ENCODE measurements at regions not wholly inside any gene's neighbourhood (a gene's known extent, or its start where the extent isn't known, plus 50 kb on each side); places are given as distances from the start of the nearest gene placed in this dataset.

- intact Hi-C loops (cut with DNase I): no loop called here
- TF ChIP-seq CTCF (IDR thresholded peaks at IDR 0.05) (no peak), POLR2A (IDR thresholded peaks at IDR 0.05) (no peak)
- Histone ChIP-seq H3K9me3 (replicated peaks in 1 of 3) (no peaks in the 10 kb centered on the region), H3K36me3 (replicated peaks in 1 of 2) (no peaks in the 10 kb centered on the region), H3K27me3 (no peaks in the 10 kb centered on the region), H3K4me1 (replicated peaks in 1 of 2) (no peaks in the 10 kb centered on the region), H3K27ac (no peak overlapping the region), H3K4me3 (no peak overlapping the region)
- WGBS, 4 donors: 81 to 89% (median 85%) methylated on average over 1 of the region's 1 CpG
- no peak for DNase-seq
Observed at GRCh38 chr4:83923341-83923740, 387.4 kb downstream of the GPAT3 start.

GRCh38 chr4:83922402-83922801 is 386.5 kb downstream of the GPAT3 start:
- no peak for DNase-seq
- TF ChIP-seq CTCF (IDR thresholded peaks at IDR 0.05): no peak
- no peak for TF ChIP-seq POLR2A (IDR thresholded peaks at IDR 0.05)
- no peaks in the 10 kb centered on the region for H3K9me3 ChIP-seq (replicated peaks in 1 of 3)
- H3K4me3 ChIP-seq: no peak overlapping the region
- WGBS, 4 donors: 14 to 59% (median 41%) methylated on average over 1 of the region's 1 CpG
- intact Hi-C loops (cut with DNase I): no loop called here
- no peaks in the 10 kb centered on the region for H3K36me3 ChIP-seq (replicated peaks in 1 of 2)
- no peak overlapping the region for H3K27ac ChIP-seq
- H3K4me1 ChIP-seq (replicated peaks in 1 of 2): no peaks in the 10 kb centered on the region
- H3K27me3 ChIP-seq: no peaks in the 10 kb centered on the region

GRCh38 chr4:83921124-83921523 is 385.2 kb downstream of the GPAT3 start:
- H3K4me3 ChIP-seq: no peak overlapping the region
- H3K27ac ChIP-seq: no peak overlapping the region
- no peak for DNase-seq
- no peaks in the 10 kb centered on the region for H3K9me3 ChIP-seq (replicated peaks in 1 of 3)
- intact Hi-C loops (cut with DNase I): no loop called here
- no peaks in the 10 kb centered on the region for H3K36me3 ChIP-seq (replicated peaks in 1 of 2)
- TF ChIP-seq POLR2A (IDR thresholded peaks at IDR 0.05): no peak
- no peak for TF ChIP-seq CTCF (IDR thresholded peaks at IDR 0.05)
- no peaks in the 10 kb centered on the region for H3K4me1 ChIP-seq (replicated peaks in 1 of 2)
- H3K27me3 ChIP-seq: no peaks in the 10 kb centered on the region
- 84 to 96% (median 91%) methylated on average over 8 of the region's 8 CpGs for WGBS, 4 donors

- DNase-seq: no peak
- Histone ChIP-seq H3K4me3 (no peak overlapping the region), H3K27me3 (no peaks in the 10 kb centered on the region), H3K27ac (no peak overlapping the region), H3K9me3 (replicated peaks in 1 of 3) (no peaks in the 10 kb centered on the region), H3K36me3 (replicated peaks in 1 of 2) (no peaks in the 10 kb centered on the region), H3K4me1 (replicated peaks in 1 of 2) (no peaks in the 10 kb centered on the region)
- TF ChIP-seq CTCF (IDR thresholded peaks at IDR 0.05) (no peak), POLR2A (IDR thresholded peaks at IDR 0.05) (no peak)
- WGBS, 4 donors: 64 to 76% (median 71%) methylated on average over 3 of the region's 3 CpGs
- intact Hi-C loops (cut with DNase I): no loop called here
Observed at GRCh38 chr4:83920375-83920774, 384.5 kb downstream of the GPAT3 start.
